BJ (cell line): ENCODE measurements at regions not wholly inside any gene's neighbourhood (a gene's known extent, or its start where the extent isn't known, plus 50 kb on each side); places are given as distances from the start of the nearest gene placed in this dataset.

Source experiments
- CTCF ChIA-PET: fragments of 350-600 bp; formaldehyde crosslinking; extraction: SDS; loops from one replicate; lab custom pipeline; 2021; ENCODE audit warnings: antibody characterized with exemption, inconsistent platforms; lab: Yijun Ruan, JAX
- POLR2A ChIA-PET: fragments of 300-600 bp; sonication (Branson Sonifier 250); formaldehyde crosslinking; extraction: SDS; loops from one replicate; lab custom pipeline; 2021; ENCODE audit warnings: antibody characterized with exemption; lab: Charles Lee
- DNase-seq: peaks from one replicate; pipeline ENCODE4 v3.0.0-alpha.2; 2011; ENCODE audit warnings: low read depth
- H3K27me3 ChIP-seq: 2 replicates; pipeline ENCODE4 v1.6.0; 2011; ENCODE audit warnings: low read length; ENCODE audit not compliant: control insufficient read depth, insufficient read depth
- H3K36me3 ChIP-seq: 2 replicates; pipeline ENCODE4 v1.5.1; 2011; ENCODE audit warnings: low read length; ENCODE audit not compliant: control insufficient read depth, insufficient read depth
- H3K4me3 ChIP-seq: 2 replicates; pipeline ENCODE4 v1.5.1; 2011; ENCODE audit warnings: low read depth, mild to moderate bottlenecking, control low read depth, low read length
- CTCF ChIP-seq: IDR thresholded peaks from 2 replicates; pipeline ENCODE4 v1.5.1; 2011; ENCODE audit warnings: low read depth, mild to moderate bottlenecking, control low read depth, inconsistent platforms, low read length, moderate library complexity; ENCODE audit not compliant: insufficient read depth

DNA sequence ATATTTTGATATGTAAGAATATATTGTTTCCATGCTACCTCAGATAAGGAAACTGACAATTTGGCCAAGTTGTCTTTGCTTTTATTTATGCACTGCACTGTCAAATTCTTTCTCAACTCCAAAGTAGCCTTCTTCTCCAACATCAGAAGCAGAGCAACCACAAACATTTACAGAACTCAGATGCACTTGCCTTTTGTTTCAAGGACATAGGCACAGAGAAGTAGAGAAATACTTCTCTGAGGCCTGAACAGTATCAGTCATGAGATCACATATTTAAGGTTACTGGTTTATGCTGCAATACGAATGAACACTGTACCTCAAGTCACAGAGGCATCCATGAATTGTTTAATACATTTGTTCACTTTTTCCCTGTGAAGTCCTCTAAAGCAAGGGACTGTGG, 606.1 kb upstream of the SLIT2 start:
- ChIA-PET CTCF (interaction anchor here (0.9 kb wide), 1 partner anchor 13 kb away, joined by 3 read pairs; no protein-coding TSS in a partner anchor), POLR2A (no interaction called here)
- H3K27me3 ChIP-seq, result no peaks in the 10 kb centered on the region
- no peak for DNase-seq
- no peak overlapping the region for H3K4me3 ChIP-seq
- TF ChIP-seq CTCF, result no peak
- no peaks in the 10 kb centered on the region for H3K36me3 ChIP-seq

GRCh38 chr4:19636451-19636850, 615.3 kb upstream of the SLIT2 start:
- Histone ChIP-seq H3K27me3 (no peaks in the 10 kb centered on the region), H3K4me3 (no peak overlapping the region), H3K36me3 (no peaks in the 10 kb centered on the region)
- ChIA-PET POLR2A (no interaction called here), CTCF (no interaction called here)
- DNase-seq, result no peak
- TF ChIP-seq CTCF, result no peak

DNA sequence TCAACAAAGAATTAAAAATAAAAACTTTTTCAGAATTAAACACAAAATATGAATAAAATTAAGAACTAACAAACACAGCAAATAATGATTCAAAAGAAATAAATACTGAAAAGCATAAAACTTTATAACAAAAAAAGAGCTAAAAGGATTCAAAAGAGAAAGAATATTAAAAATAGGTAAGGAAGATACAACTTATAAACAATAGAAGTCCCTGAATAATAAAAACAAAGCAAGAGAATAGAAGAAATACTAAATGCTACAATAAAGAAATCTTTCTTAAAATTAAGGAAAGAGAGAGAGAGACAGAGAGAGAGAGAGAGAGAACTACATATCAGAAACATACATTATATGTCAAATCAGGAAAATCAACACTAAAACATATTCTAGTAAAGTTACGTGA, 619.9 kb upstream of the SLIT2 start:
- Histone ChIP-seq H3K4me3 (no peak overlapping the region), H3K27me3 (no peaks in the 10 kb centered on the region), H3K36me3 (no peaks in the 10 kb centered on the region)
- no peak for TF ChIP-seq CTCF
- no peak for DNase-seq
- POLR2A ChIA-PET, result no interaction called here
- CTCF ChIA-PET, result no interaction called here

DNA sequence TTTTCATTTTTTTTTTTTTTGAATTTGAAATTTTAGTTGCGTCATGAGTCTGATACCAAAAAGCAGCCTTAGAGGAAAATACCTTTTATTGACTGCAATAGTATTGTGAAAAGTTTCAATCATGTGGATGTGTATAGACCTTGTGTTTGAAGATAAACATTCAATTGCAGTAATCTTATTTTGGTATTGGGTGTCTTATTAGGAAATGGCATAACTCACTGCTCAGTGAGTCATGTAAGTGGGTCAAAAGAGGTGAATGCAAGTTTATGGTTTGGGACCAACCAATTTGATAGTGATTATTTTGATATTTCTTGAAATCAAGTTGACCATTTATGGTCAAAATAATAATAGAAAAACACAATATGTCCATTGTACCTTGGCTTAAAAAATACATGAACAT, 627.8 kb upstream of the SLIT2 start:
- CTCF ChIA-PET, result no interaction called here
- POLR2A ChIA-PET, result no interaction called here
- Histone ChIP-seq H3K36me3 (no peaks in the 10 kb centered on the region), H3K27me3 (no peaks in the 10 kb centered on the region), H3K4me3 (no peak overlapping the region)
- DNase-seq, result no peak
- no peak for TF ChIP-seq CTCF

- ChIA-PET POLR2A (no interaction called here), CTCF (no interaction called here)
- Histone ChIP-seq H3K4me3 (no peak overlapping the region), H3K36me3 (no peaks in the 10 kb centered on the region), H3K27me3 (no peaks in the 10 kb centered on the region)
- no peak for DNase-seq
- no peak for TF ChIP-seq CTCF
Measured at GRCh38 chr4:19615086-19615689, 636.5 kb upstream of the SLIT2 start.
